ENCODE measurements at regions not wholly inside any gene's neighbourhood (a gene's known extent, or its start where the extent isn't known, plus 50 kb on each side); places are given as distances from the start of the nearest gene placed in this dataset.

GRCh38 chr12:32047357-32048212 lies 59.1 kb upstream of the BICD1 start:
- no peak for DNase-seq

DNA sequence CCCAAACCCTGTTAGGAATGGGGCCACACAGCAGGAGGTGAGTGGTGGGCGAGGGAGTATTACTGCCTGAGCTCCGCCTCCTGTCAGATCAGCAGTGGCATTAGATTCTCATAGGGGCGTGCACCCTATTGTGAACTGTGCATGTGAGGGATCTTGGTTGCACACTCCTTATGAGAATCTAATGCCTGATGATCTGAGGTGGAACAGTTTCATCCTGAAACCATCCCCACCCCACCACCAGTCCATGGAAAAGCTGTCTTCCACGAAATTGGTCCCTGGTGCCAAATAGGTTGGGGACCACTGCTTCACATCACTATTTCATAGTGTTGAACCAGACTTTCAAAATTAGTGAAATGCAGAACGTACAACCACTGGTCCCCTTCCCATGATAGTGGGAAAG lies 57.9 kb upstream of the BICD1 start:
- no peak for DNase-seq

DNA sequence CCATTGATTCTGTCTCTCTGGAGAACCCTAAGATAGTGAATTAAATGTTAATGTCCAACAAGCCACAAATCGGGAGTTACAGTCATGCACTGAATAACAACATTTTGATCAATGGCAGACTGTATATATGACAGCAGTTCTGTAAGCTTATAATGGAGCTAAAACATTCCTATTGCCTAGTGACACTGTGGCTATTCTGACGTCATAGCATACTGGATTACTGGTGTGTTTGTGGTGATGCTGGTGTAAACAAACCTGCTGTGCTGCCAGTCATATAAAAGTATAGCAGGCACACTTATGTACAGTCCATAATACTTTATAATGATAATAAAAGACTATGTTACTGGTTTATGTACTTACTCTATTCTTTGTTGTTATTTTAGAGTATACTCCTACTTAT lies 56.7 kb upstream of the BICD1 start:
- no peak for DNase-seq

- no peak for DNase-seq
These were observed 55.0 kb upstream of the BICD1 start for GRCh38 chr12:32051511-32052211.

DNA sequence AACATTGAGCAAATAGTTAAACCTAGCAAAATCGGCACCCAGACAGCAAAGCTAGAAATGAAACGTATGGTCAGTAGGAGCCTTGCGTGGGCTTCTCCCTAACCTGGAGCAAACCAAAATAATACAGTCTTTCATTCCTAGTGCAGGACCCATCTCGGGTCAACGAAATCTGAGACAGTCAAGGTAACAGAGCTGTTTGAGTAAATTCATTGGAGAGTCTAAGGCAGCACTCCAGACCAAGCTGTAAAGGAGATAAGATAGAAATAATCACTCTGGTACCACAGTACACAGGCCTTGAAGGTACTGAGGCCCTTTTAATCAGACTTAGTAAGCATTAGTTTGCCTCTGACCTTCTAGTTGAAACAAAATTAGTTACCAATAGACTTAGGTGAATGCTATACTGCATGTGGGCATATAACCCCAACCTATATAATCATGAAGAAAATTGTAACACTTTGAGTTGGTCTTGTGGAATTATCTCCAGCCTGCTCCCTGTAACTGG lies 54.4 kb upstream of the BICD1 start:
- no peak for DNase-seq

GRCh38 chr12:32053881-32054624 lies 52.6 kb upstream of the BICD1 start:
- no peak for DNase-seq
